ENCODE measurements at regions not wholly inside any gene's neighbourhood (a gene's known extent, or its start where the extent isn't known, plus 50 kb on each side); places are given as distances from the start of the nearest gene placed in this dataset.

DNA sequence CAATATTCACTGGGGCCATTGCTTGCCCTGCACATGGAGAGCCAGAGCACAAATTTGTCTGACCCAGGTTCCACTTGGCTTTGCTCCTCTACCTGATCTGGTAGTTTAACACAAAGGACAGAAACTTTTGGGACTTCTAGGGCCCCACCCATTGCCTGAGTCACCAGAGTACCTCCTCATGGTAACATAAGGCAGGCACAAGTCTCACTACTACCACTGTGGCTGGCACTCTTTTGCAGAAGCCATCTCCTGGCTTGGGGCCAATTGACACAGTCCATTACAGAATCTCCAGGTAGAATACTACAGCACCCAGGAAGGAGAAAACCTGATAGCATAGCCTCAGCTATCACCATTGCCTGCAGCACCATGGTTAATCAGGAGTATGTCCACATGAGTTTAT lies 52.6 kb upstream of the NAP1L2 start:
- TF ChIP-seq SP1 (IDR thresholded peaks at IDR 0.05): no peak
- no peak for TF ChIP-seq ARNT (IDR thresholded peaks at IDR 0.05)
- no peak for TF ChIP-seq CTBP1 (IDR thresholded peaks at IDR 0.05; ENCODE audit: borderline replicate concordance)
- no peak for TF ChIP-seq FOXA1 (IDR thresholded peaks at IDR 0.05)
- no peak for TF ChIP-seq FOXK2 (IDR thresholded peaks at IDR 0.05)
- TF ChIP-seq NFRKB (IDR thresholded peaks at IDR 0.05): no peak
- TF ChIP-seq BHLHE40 (IDR thresholded peaks at IDR 0.05; ENCODE audit: borderline replicate concordance): no peak
- no peak for TF ChIP-seq HDGF (IDR thresholded peaks at IDR 0.05; ENCODE audit: borderline replicate concordance)
- TF ChIP-seq SUZ12 (IDR thresholded peaks at IDR 0.05): no peak

Data from HEK293T (cell line).